Panc1 (cell line): ENCODE measurements at regions not wholly inside any gene's neighbourhood (a gene's known extent, or its start where the extent isn't known, plus 50 kb on each side); places are given as distances from the start of the nearest gene placed in this dataset.

ENCODE experiments used
- POLR2AphosphoS5 ChIP-seq: IDR thresholded peaks from 2 replicates; pipeline ENCODE4 v1.6.1; 2012; ENCODE audit warnings: mild to moderate bottlenecking, low read depth, low read length, moderate library complexity
- TCF7L2 ChIP-seq: IDR thresholded peaks from 2 replicates; pipeline ENCODE4 v1.6.1; 2011; ENCODE audit warnings: mild to moderate bottlenecking, low read depth, low read length, inconsistent platforms
- TF ChIP-seq, protein P1 (sequence below): fragments of 450-650 bp; IDR thresholded peaks from 2 replicates; pipeline ENCODE4 v1.5.1; 2017; ENCODE audit warnings: mild to moderate bottlenecking
- TF ChIP-seq, protein P2 (sequence below), 2 experiments: IDR thresholded peaks; 2 replicates each; pipeline ENCODE4 v1.6.1; 2011 to 2012; ENCODE audit warnings: low read depth in 2 of 2, control low read depth in 1 of 2, low read length in 1 of 2, mild to moderate bottlenecking in 1 of 2, moderate library complexity in 1 of 2; ENCODE audit not compliant: insufficient read depth in 1 of 2

DNA sequence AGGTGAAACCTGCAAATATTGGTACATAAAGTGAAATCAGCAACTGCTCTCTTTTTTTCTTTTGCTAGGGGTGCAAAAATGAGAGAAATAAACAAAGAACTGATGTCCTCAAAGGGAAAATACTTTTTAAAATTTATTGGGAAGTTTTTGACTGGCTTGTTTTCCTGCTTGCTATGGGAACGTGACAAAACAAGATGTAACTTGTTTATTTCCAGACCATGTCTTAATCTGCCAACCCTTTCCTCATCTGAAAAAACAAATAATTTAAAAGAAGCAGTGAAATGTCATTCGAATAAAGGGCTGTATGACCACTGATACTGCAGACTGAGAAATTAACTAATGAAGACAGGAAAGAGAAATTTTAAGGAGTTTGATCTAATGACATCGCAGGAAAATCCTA lies 221.9 kb downstream of the CBLN4 start:
- TF ChIP-seq, protein P1, sequence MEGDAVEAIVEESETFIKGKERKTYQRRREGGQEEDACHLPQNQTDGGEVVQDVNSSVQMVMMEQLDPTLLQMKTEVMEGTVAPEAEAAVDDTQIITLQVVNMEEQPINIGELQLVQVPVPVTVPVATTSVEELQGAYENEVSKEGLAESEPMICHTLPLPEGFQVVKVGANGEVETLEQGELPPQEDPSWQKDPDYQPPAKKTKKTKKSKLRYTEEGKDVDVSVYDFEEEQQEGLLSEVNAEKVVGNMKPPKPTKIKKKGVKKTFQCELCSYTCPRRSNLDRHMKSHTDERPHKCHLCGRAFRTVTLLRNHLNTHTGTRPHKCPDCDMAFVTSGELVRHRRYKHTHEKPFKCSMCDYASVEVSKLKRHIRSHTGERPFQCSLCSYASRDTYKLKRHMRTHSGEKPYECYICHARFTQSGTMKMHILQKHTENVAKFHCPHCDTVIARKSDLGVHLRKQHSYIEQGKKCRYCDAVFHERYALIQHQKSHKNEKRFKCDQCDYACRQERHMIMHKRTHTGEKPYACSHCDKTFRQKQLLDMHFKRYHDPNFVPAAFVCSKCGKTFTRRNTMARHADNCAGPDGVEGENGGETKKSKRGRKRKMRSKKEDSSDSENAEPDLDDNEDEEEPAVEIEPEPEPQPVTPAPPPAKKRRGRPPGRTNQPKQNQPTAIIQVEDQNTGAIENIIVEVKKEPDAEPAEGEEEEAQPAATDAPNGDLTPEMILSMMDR = no peak
- TF ChIP-seq POLR2AphosphoS5 = no peak
- TF ChIP-seq, protein P2, sequence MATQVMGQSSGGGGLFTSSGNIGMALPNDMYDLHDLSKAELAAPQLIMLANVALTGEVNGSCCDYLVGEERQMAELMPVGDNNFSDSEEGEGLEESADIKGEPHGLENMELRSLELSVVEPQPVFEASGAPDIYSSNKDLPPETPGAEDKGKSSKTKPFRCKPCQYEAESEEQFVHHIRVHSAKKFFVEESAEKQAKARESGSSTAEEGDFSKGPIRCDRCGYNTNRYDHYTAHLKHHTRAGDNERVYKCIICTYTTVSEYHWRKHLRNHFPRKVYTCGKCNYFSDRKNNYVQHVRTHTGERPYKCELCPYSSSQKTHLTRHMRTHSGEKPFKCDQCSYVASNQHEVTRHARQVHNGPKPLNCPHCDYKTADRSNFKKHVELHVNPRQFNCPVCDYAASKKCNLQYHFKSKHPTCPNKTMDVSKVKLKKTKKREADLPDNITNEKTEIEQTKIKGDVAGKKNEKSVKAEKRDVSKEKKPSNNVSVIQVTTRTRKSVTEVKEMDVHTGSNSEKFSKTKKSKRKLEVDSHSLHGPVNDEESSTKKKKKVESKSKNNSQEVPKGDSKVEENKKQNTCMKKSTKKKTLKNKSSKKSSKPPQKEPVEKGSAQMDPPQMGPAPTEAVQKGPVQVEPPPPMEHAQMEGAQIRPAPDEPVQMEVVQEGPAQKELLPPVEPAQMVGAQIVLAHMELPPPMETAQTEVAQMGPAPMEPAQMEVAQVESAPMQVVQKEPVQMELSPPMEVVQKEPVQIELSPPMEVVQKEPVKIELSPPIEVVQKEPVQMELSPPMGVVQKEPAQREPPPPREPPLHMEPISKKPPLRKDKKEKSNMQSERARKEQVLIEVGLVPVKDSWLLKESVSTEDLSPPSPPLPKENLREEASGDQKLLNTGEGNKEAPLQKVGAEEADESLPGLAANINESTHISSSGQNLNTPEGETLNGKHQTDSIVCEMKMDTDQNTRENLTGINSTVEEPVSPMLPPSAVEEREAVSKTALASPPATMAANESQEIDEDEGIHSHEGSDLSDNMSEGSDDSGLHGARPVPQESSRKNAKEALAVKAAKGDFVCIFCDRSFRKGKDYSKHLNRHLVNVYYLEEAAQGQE (IDR thresholded peaks at IDR 0.05; ENCODE audit: insufficient read depth in 1 of 2, low read depth in 2 of 2, low read length in 1 of 2) = no peak
- TF ChIP-seq TCF7L2 = no peak
